ENCODE measurements at regions not wholly inside any gene's neighbourhood (a gene's known extent, or its start where the extent isn't known, plus 50 kb on each side); places are given as distances from the start of the nearest gene placed in this dataset.

- Histone ChIP-seq H3K4me1 (no peaks in the 10 kb centered on the region), H3K27ac (replicated peaks in 1 of 4) (no peak overlapping the region), H3K9me3 (peaks cover 0 to 4% (median 0%) of the 10 kb centered on the region in 4 donors), H3K27me3 (peaks cover 0 to 13% (median 0%) of the 10 kb centered on the region in 4 donors), H3K36me3 (no peaks in the 10 kb centered on the region), H3K4me3 (no peak overlapping the region)
- intact Hi-C loops (cut with DNase I) = no loop called here
- TF ChIP-seq CTCF (IDR thresholded peaks at IDR 0.05) = no peak
- no peak for TF ChIP-seq EP300 (IDR thresholded peaks at IDR 0.05)
- TF ChIP-seq POLR2AphosphoS5 (IDR thresholded peaks at IDR 0.05) = no peak
- TF ChIP-seq POLR2A (IDR thresholded peaks at IDR 0.05; ENCODE audit: low read depth) = no peak
- 60% methylated on average over 3 of the region's 4 CpGs for WGBS
- peak; percentile 62 for DNase-seq (ENCODE audit: extremely low spot score)
These were observed 893.4 kb upstream of the TMEM132C start for GRCh38 chr12:127373559-127373958.

- intact Hi-C loops (cut with DNase I) = no loop called here
- Histone ChIP-seq H3K27ac (replicated peaks in 1 of 4) (no peak overlapping the region), H3K27me3 (peaks cover 0 to 13% (median 0%) of the 10 kb centered on the region in 4 donors), H3K4me1 (no peaks in the 10 kb centered on the region), H3K9me3 (no peaks in the 10 kb centered on the region), H3K36me3 (no peaks in the 10 kb centered on the region), H3K4me3 (no peak overlapping the region)
- TF ChIP-seq POLR2AphosphoS5 (IDR thresholded peaks at IDR 0.05) (no peak), EP300 (IDR thresholded peaks at IDR 0.05) (no peak), CTCF (IDR thresholded peaks at IDR 0.05) (no peak), POLR2A (IDR thresholded peaks at IDR 0.05; ENCODE audit: low read depth) (no peak)
- DNase-seq (ENCODE audit: extremely low spot score) = no peak
These were observed 892.5 kb upstream of the TMEM132C start for GRCh38 chr12:127374447-127374846.

- Histone ChIP-seq H3K4me1 (peaks cover 5 to 7% (median 7%) of the 10 kb centered on the region in 4 donors), H3K4me3 (peak overlapping the region; percentile 26 to 42 (median 32)), H3K9me3 (no peaks in the 10 kb centered on the region), H3K27me3 (peaks cover 0 to 28% (median 0%) of the 10 kb centered on the region in 4 donors), H3K27ac (replicated peaks in 1 of 4) (no peak overlapping the region), H3K36me3 (no peaks in the 10 kb centered on the region)
- no peak for TF ChIP-seq POLR2AphosphoS5 (IDR thresholded peaks at IDR 0.05)
- TF ChIP-seq CTCF (IDR thresholded peaks at IDR 0.05) = peak; percentile 67 to 89 (median 86)
- intact Hi-C loops (cut with DNase I) = loop anchor here (2.0 to 10.0 kb wide), 3 partner anchors 100 to 596 kb away; no protein-coding TSS in a partner anchor
- DNase-seq (ENCODE audit: extremely low spot score) = peak; percentile 31
- WGBS = 6% methylated on average over 20 of the region's 33 CpGs
These were observed 885.8 kb upstream of the TMEM132C start for GRCh38 chr12:127381043-127381668.

- 66% methylated on average over 6 of the region's 6 CpGs for WGBS
- DNase-seq (ENCODE audit: extremely low spot score) = no peak
- Histone ChIP-seq H3K27me3 (peaks cover 0 to 34% (median 0%) of the 10 kb centered on the region in 4 donors), H3K36me3 (no peaks in the 10 kb centered on the region), H3K27ac (replicated peaks in 1 of 4) (no peak overlapping the region), H3K4me3 (no peak overlapping the region), H3K9me3 (no peaks in the 10 kb centered on the region), H3K4me1 (peaks cover 5 to 7% (median 7%) of the 10 kb centered on the region in 4 donors)
- intact Hi-C loops (cut with DNase I) = loop anchor here (2.0 to 10.0 kb wide), 3 partner anchors 101 to 597 kb away; no protein-coding TSS in a partner anchor
- TF ChIP-seq CTCF (IDR thresholded peaks at IDR 0.05) (no peak), POLR2AphosphoS5 (IDR thresholded peaks at IDR 0.05) (no peak), POLR2A (IDR thresholded peaks at IDR 0.05; ENCODE audit: low read depth) (no peak), EP300 (IDR thresholded peaks at IDR 0.05) (no peak)
These were observed 885.3 kb upstream of the TMEM132C start for GRCh38 chr12:127381681-127382080.
